ENCODE measurements at regions not wholly inside any gene's neighbourhood (a gene's known extent, or its start where the extent isn't known, plus 50 kb on each side); places are given as distances from the start of the nearest gene placed in this dataset.

DNA sequence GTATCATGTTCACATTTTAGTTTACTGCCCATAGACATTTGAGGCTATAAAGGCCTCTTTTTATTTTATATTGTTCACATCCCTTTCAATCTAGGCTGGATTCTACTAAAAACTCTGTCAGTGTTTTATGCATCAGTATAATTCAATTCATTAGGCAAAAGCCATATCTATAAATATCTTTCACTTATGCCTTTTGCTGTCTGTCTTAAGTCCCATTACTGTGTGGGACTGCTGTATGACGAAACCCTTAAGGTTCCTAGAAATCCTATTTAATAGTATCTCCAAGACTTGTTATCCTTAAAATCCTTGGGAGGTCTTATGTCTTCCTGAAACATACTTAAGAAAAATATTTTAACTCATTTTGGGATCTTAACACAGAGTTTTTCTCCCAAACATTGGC is 139.2 kb downstream of the HGF start:
- no peaks in the 10 kb centered on the region for H3K36me3 Mint-ChIP-seq (ENCODE audit: low read depth)
- H3K4me1 Mint-ChIP-seq = no peaks in the 10 kb centered on the region
- no peak overlapping the region for H3K27ac Mint-ChIP-seq
- no peak overlapping the region for H3K4me3 Mint-ChIP-seq
- peaks cover 5% of the 10 kb centered on the region for H3K27me3 Mint-ChIP-seq (ENCODE audit: low read depth, poor library complexity)
- TF ChIP-seq CTCF (IDR thresholded peaks at IDR 0.05) = no peak
- H3K9me3 Mint-ChIP-seq = no peaks in the 10 kb centered on the region
- no peak for DNase-seq

DNA sequence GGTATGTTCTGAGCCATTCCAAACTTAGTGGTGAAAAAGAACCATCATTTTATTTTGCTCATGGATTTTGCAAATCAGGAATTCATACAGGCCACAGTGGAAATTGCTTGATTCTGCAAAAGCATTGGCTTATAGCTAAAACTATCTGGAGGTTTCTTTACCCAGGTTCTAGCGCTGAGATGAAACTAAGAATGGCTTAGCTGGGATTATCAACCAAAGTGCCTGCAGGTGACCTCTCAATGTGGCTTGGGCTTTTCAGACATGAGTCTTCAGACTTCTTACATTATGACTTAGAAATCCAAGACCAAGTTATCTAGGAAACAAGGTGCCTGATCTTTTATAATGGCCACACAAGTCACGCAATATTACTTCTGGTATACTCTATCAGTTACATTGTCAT is 140.1 kb downstream of the HGF start:
- no peak for DNase-seq
- Mint-ChIP-seq H3K27me3 (ENCODE audit: low read depth, poor library complexity) (peaks cover 5% of the 10 kb centered on the region), H3K36me3 (ENCODE audit: low read depth) (no peaks in the 10 kb centered on the region), H3K4me1 (no peaks in the 10 kb centered on the region), H3K4me3 (no peak overlapping the region), H3K9me3 (no peaks in the 10 kb centered on the region), H3K27ac (no peak overlapping the region)
- no peak for TF ChIP-seq CTCF (IDR thresholded peaks at IDR 0.05)

- TF ChIP-seq CTCF (IDR thresholded peaks at IDR 0.05) = no peak
- no peaks in the 10 kb centered on the region for H3K36me3 Mint-ChIP-seq (ENCODE audit: low read depth)
- H3K9me3 Mint-ChIP-seq = no peaks in the 10 kb centered on the region
- no peaks in the 10 kb centered on the region for H3K4me1 Mint-ChIP-seq
- peaks cover 5% of the 10 kb centered on the region for H3K27me3 Mint-ChIP-seq (ENCODE audit: low read depth, poor library complexity)
- no peak overlapping the region for H3K27ac Mint-ChIP-seq
- DNase-seq = no peak
- no peak overlapping the region for H3K4me3 Mint-ChIP-seq
Measured at GRCh38 chr7:81628951-81629350, 140.9 kb downstream of the HGF start.

GRCh38 chr7:81627536-81628287 is 142.1 kb downstream of the HGF start:
- Mint-ChIP-seq H3K4me1 (no peaks in the 10 kb centered on the region), H3K27ac (no peak overlapping the region), H3K27me3 (ENCODE audit: low read depth, poor library complexity) (peaks cover 5% of the 10 kb centered on the region), H3K4me3 (no peak overlapping the region), H3K9me3 (no peaks in the 10 kb centered on the region), H3K36me3 (ENCODE audit: low read depth) (no peaks in the 10 kb centered on the region)
- no peak for DNase-seq
- TF ChIP-seq CTCF (IDR thresholded peaks at IDR 0.05) = no peak

DNA sequence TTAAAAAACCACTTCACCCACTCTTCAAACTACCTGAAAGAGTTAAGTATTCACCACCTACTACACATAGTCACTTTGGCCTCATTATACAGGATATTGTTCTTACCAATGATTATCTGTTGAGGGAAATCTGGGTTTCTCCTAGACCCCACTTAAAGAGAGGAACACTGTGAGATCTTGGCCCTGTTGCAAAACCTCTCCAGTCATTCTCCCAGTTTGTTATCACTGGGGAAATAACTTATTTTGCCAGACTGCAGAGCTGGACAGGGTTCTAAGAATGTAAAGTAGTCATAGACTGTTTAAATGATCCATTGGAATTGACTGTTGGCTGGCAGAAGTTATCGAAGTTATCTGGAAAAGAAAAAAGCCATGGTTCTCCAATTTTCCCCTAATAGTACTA is 143.8 kb downstream of the HGF start:
- Mint-ChIP-seq H3K27me3 (ENCODE audit: low read depth, poor library complexity) (peaks cover under 1% of the 10 kb centered on the region), H3K27ac (no peak overlapping the region), H3K4me1 (no peaks in the 10 kb centered on the region), H3K9me3 (no peaks in the 10 kb centered on the region), H3K36me3 (ENCODE audit: low read depth) (no peaks in the 10 kb centered on the region), H3K4me3 (no peak overlapping the region)
- no peak for DNase-seq
- TF ChIP-seq CTCF (IDR thresholded peaks at IDR 0.05) = no peak

Data from nephron progenitor cell (in vitro differentiated cells).